ENCODE measurements at regions not wholly inside any gene's neighbourhood (a gene's known extent, or its start where the extent isn't known, plus 50 kb on each side); places are given as distances from the start of the nearest gene placed in this dataset.

DNA sequence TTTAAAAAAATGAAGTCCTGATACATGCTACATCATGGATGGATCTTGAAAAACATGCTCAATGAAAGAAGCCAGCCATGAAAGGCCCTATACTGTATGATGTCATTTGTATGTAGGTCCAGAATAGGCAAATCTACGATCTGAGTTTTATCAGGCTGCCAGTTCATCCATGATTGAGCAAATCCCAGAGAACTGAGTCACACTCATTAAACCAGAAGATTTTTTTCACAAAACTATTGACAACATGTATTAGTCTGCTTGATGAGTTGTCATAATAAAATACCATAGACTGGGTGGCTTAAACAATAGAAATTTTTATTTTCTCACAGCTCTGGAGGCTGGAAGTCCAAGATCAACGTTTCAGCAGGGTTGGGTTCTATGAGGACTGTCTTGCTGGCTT lies 130.7 kb downstream of the MREG start:
- TF ChIP-seq, protein P1, sequence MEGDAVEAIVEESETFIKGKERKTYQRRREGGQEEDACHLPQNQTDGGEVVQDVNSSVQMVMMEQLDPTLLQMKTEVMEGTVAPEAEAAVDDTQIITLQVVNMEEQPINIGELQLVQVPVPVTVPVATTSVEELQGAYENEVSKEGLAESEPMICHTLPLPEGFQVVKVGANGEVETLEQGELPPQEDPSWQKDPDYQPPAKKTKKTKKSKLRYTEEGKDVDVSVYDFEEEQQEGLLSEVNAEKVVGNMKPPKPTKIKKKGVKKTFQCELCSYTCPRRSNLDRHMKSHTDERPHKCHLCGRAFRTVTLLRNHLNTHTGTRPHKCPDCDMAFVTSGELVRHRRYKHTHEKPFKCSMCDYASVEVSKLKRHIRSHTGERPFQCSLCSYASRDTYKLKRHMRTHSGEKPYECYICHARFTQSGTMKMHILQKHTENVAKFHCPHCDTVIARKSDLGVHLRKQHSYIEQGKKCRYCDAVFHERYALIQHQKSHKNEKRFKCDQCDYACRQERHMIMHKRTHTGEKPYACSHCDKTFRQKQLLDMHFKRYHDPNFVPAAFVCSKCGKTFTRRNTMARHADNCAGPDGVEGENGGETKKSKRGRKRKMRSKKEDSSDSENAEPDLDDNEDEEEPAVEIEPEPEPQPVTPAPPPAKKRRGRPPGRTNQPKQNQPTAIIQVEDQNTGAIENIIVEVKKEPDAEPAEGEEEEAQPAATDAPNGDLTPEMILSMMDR (IDR thresholded peaks at IDR 0.05; ENCODE audit: poor library complexity, severe bottlenecking) = no peak
- no peak for TF ChIP-seq EP300 (conservative IDR thresholded peaks at IDR 0.05; ENCODE audit: poor library complexity, severe bottlenecking)
- TF ChIP-seq POLR2AphosphoS5 (IDR thresholded peaks at IDR 0.05) = no peak
- no peak for TF ChIP-seq RAD21 (conservative IDR thresholded peaks at IDR 0.05)
- no peak for TF ChIP-seq TAF1 (IDR thresholded peaks at IDR 0.05; ENCODE audit: low read depth)

All from neural cell (in vitro differentiated cells).